H1 (cell line): ENCODE measurements at regions not wholly inside any gene's neighbourhood (a gene's known extent, or its start where the extent isn't known, plus 50 kb on each side); places are given as distances from the start of the nearest gene placed in this dataset.

Experiments used
- CTCF ChIA-PET: fragments of 300-600 bp; sonication (Branson Sonifier 250); formaldehyde crosslinking; loops from one replicate; lab custom pipeline; 2021; ENCODE audit not compliant: partially characterized antibody; lab: Charles Lee
- POLR2A ChIA-PET: fragments of 300-600 bp; sonication (Branson Sonifier 250); formaldehyde crosslinking; loops from one replicate; lab custom pipeline; 2021; ENCODE audit warnings: inconsistent platforms; ENCODE audit not compliant: partially characterized antibody; lab: Charles Lee
- DNase-seq, 2 experiments: peaks; one replicate each; pipeline versions ENCODE4 v3.0.0 to v3.0.0-alpha.2; 2010 to 2022; ENCODE audit warnings: low spot score in 2 of 2, low read depth in 1 of 2, mixed read lengths in 1 of 2
- FAIRE-seq: peaks from 2 replicates; lab custom pipeline; 2011; peaks lifted over from hg19 to GRCh38; lab: Jason Lieb, UNC
- H2AFZ ChIP-seq: 2 replicates; pipeline ENCODE4 v1.8.1; 2012; ENCODE audit warnings: low read length, inconsistent platforms
- H2AK5ac ChIP-seq: 2 replicates; pipeline ENCODE4 v1.6.1; 2013; ENCODE audit warnings: low read depth, low read length
- H2BK120ac ChIP-seq: replicated peaks from 2 replicates; pipeline ENCODE3; 2013; ENCODE audit warnings: low read depth, low read length, inconsistent platforms
- H2BK12ac ChIP-seq: 2 replicates; pipeline ENCODE4 v1.6.1; 2013; ENCODE audit warnings: low read depth, low read length
- H2BK15ac ChIP-seq: 2 replicates; pipeline ENCODE4 v1.6.1; 2013; ENCODE audit warnings: low read length
- H2BK20ac ChIP-seq: 2 replicates; pipeline ENCODE4 v1.6.1; 2013; ENCODE audit warnings: low read length
- H2BK5ac ChIP-seq: 2 replicates; pipeline ENCODE4 v1.6.1; 2013; ENCODE audit warnings: low read depth, low read length
- H3K14ac ChIP-seq: 2 replicates; pipeline ENCODE4 v1.6.1; 2013; ENCODE audit warnings: inconsistent platforms; ENCODE audit not compliant: insufficient read length
- H3K18ac ChIP-seq: 2 replicates; pipeline ENCODE4 v1.6.1; 2013; ENCODE audit warnings: low read length; ENCODE audit errors: extremely low read depth
- H3K23ac ChIP-seq: 2 replicates; pipeline ENCODE4 v1.6.1; 2013; ENCODE audit warnings: inconsistent platforms; ENCODE audit not compliant: insufficient read length
- H3K23me2 ChIP-seq: 2 replicates; pipeline ENCODE4 v1.6.1; 2013; ENCODE audit warnings: low read depth, low read length
- H3K27ac ChIP-seq: 2 replicates; pipeline ENCODE4 v1.6.1; 2011; ENCODE audit warnings: low read depth, low read length, inconsistent platforms
- H3K27me3 ChIP-seq, 4 experiments: replicated peaks in 1 of 4; 1 replicate in 1 of 4; 2 replicates in 3 of 4; pipeline versions ENCODE4 v1.6.1 to v1.8.1; 2011 to 2013; ENCODE audit warnings: low read length in 3 of 4, mild to moderate bottlenecking in 3 of 4, inconsistent platforms in 2 of 4, mixed read lengths in 2 of 4, moderate library complexity in 1 of 4; ENCODE audit not compliant: control insufficient read depth in 3 of 4, insufficient read depth in 3 of 4; ENCODE audit errors: extremely low read depth in 1 of 4
- H3K36me3 ChIP-seq, 4 experiments: 2 replicates each; pipeline versions ENCODE4 v1.6.1 to v1.8.1; 2011 to 2013; ENCODE audit warnings: mild to moderate bottlenecking in 4 of 4, low read length in 3 of 4, moderate library complexity in 2 of 4, control low read depth in 1 of 4, inconsistent platforms in 1 of 4; ENCODE audit not compliant: insufficient read depth in 4 of 4, control insufficient read depth in 2 of 4
- H3K4ac ChIP-seq: replicated peaks from 2 replicates; pipeline ENCODE3; 2013; ENCODE audit warnings: low read length, low read depth, mixed read lengths, inconsistent platforms; ENCODE audit not compliant: insufficient read length
- H3K4me1 ChIP-seq, 4 experiments: replicated peaks in 1 of 4; 1 replicate in 1 of 4; 2 replicates in 3 of 4; pipeline versions ENCODE4 v1.6.1 to v1.8.1; 2011 to 2013; ENCODE audit warnings: low read length in 3 of 4, inconsistent platforms in 2 of 4, mixed read lengths in 1 of 4; ENCODE audit not compliant: insufficient read depth in 4 of 4, control insufficient read depth in 3 of 4
- H3K4me2 ChIP-seq, 2 experiments: 2 replicates each; pipeline versions ENCODE4 v1.6.1 to v1.8.1; 2011 to 2013; ENCODE audit warnings: low read depth in 2 of 2, low read length in 2 of 2, control low read depth in 1 of 2, inconsistent platforms in 1 of 2, mild to moderate bottlenecking in 1 of 2; ENCODE audit not compliant: insufficient read depth in 1 of 2
- H3K4me3 ChIP-seq, 4 experiments: fragments of 200-600, 300-600 bp in 1 of 4; sonication (generic), shearing (Covaris generic), sonication (Bioruptor Twin) in 1 of 4; 2 replicates each; pipeline versions ENCODE4 v1.5.1 to v1.8.1; 2011 to 2016; ENCODE audit warnings: low read length in 4 of 4, low read depth in 3 of 4, control low read depth in 2 of 4, inconsistent platforms in 2 of 4, mild to moderate bottlenecking in 2 of 4, mixed read lengths in 1 of 4, moderate library complexity in 1 of 4; ENCODE audit not compliant: insufficient read depth in 2 of 4; ENCODE audit errors: extremely low read depth in 1 of 4
- H3K56ac ChIP-seq: replicated peaks from 2 replicates; pipeline ENCODE3; 2013; ENCODE audit warnings: low read depth, mild to moderate bottlenecking, mixed read lengths, low read length, inconsistent platforms; ENCODE audit not compliant: insufficient read length
- H3K79me1 ChIP-seq: 2 replicates; pipeline ENCODE4 v1.6.1; 2013; ENCODE audit warnings: low read depth, low read length, control low read depth
- H3K79me2 ChIP-seq, 2 experiments: 2 replicates each; pipeline versions ENCODE4 v1.6.1 to v1.8.1; 2012 to 2013; ENCODE audit warnings: low read length in 2 of 2, mild to moderate bottlenecking in 2 of 2, inconsistent platforms in 1 of 2; ENCODE audit not compliant: insufficient read depth in 2 of 2, control insufficient read depth in 1 of 2
- H3K9ac ChIP-seq, 4 experiments: replicated peaks in 1 of 4; 1 replicate in 1 of 4; 2 replicates in 3 of 4; pipeline versions ENCODE4 v1.6.1 to v1.8.1; 2011 to 2013; ENCODE audit warnings: low read depth in 3 of 4, low read length in 3 of 4, control low read depth in 2 of 4, mild to moderate bottlenecking in 2 of 4, moderate library complexity in 2 of 4, inconsistent platforms in 1 of 4; ENCODE audit errors: extremely low read depth in 1 of 4
- H3K9me3 ChIP-seq, 2 experiments: 2 replicates each; pipeline versions ENCODE4 v1.6.1 to v1.8.1; 2012 to 2013; ENCODE audit warnings: mild to moderate bottlenecking in 2 of 2, moderate library complexity in 2 of 2, control low read depth in 1 of 2, inconsistent platforms in 1 of 2, low read depth in 1 of 2, low read length in 1 of 2, mixed read lengths in 1 of 2; ENCODE audit not compliant: insufficient read depth in 2 of 2
- H4K20me1 ChIP-seq, 2 experiments: replicated peaks in 1 of 2; 2 replicates each; pipeline versions ENCODE3 to v1.8.1; 2011 to 2013; ENCODE audit warnings: inconsistent platforms in 2 of 2, low read length in 2 of 2, mild to moderate bottlenecking in 1 of 2; ENCODE audit not compliant: insufficient read depth in 2 of 2, control insufficient read depth in 1 of 2
- H4K5ac ChIP-seq: 2 replicates; pipeline ENCODE4 v1.6.1; 2013; ENCODE audit warnings: low read length, low read depth, mixed read lengths, inconsistent platforms; ENCODE audit not compliant: insufficient read length
- H4K8ac ChIP-seq: 2 replicates; pipeline ENCODE4 v1.8.0; 2013; ENCODE audit warnings: mild to moderate bottlenecking, moderate library complexity, low read length, inconsistent platforms; ENCODE audit not compliant: insufficient read depth; ENCODE audit errors: extremely low read depth
- H4K91ac ChIP-seq: replicated peaks from 2 replicates; pipeline ENCODE3; 2013; ENCODE audit warnings: low read length, mixed read lengths, inconsistent platforms; ENCODE audit not compliant: insufficient read length
- CHD1 ChIP-seq: IDR thresholded peaks from 2 replicates; pipeline ENCODE4 v1.6.1; 2012; ENCODE audit warnings: low read depth, low read length, improper control_type of control experiment
- JUND ChIP-seq: IDR thresholded peaks from 2 replicates; pipeline ENCODE4 v1.6.1; 2011; ENCODE audit warnings: mild to moderate bottlenecking, improper control_type of control experiment, low read length
- NRF1 ChIP-seq: IDR thresholded peaks from 2 replicates; pipeline ENCODE4 v1.6.1; 2011; ENCODE audit warnings: mild to moderate bottlenecking, low read depth, low read length, improper control_type of control experiment
- WGBS, 2 experiments: shearing (Covaris generic) in 1 of 2; methylation state at CpG; one replicate each; pipeline versions ENCODE4 v1.1.6 to v1.1.7; 2013 to 2015; ENCODE audit warnings: low lambda C conversion rate in 2 of 2, mixed read lengths in 2 of 2, inconsistent platforms in 1 of 2, low coverage in 1 of 2, missing lambda C conversion rate in 1 of 2; ENCODE audit not compliant: insufficient replicate concordance in 2 of 2, insufficient coverage in 1 of 2, insufficient read length in 1 of 2; ENCODE audit errors: extremely low coverage in 1 of 2, missing lambda C conversion rate in 1 of 2; 5-methylcytosine and 5-hydroxymethylcytosine counted together

GRCh38 chr7:121604627-121605316, 208.7 kb upstream of the FAM3C start:
- POLR2A ChIA-PET = no interaction called here
- no peak for TF ChIP-seq JUND
- TF ChIP-seq NRF1 = no peak
- no peak for TF ChIP-seq CHD1

More at GRCh38 chr7:121604627-121605316, 208.7 kb upstream of the FAM3C start:
- Histone ChIP-seq H3K56ac (no peak overlapping the region), H2BK15ac (no peak overlapping the region), H3K27ac (no peak overlapping the region), H3K14ac (no peak overlapping the region), H3K27me3 (no peaks in the 10 kb centered on the region), H3K9ac (no peak overlapping the region), H4K5ac (no peak overlapping the region), H4K91ac (no peak overlapping the region), H2BK120ac (no peak overlapping the region), H3K23ac (no peak overlapping the region), H4K8ac (no peak overlapping the region), H2AFZ (no peak overlapping the region), H3K79me1 (no peaks in the 10 kb centered on the region), H3K18ac (no peak overlapping the region), H3K4me2 (no peak overlapping the region), H3K4me1 (no peaks in the 10 kb centered on the region), H3K36me3 (no peaks in the 10 kb centered on the region), H2BK20ac (no peak overlapping the region), H3K4me3 (no peak overlapping the region), H2AK5ac (no peak overlapping the region), H3K23me2 (no peaks in the 10 kb centered on the region), H3K9me3 (peaks cover 0 to 2% of the 10 kb centered on the region in 2 experiments; a peak in 1 of 4 replicates), H3K79me2 (no peaks in the 10 kb centered on the region), H2BK5ac (no peak overlapping the region), H4K20me1 (no peaks in the 10 kb centered on the region), H3K4ac (no peak overlapping the region), H2BK12ac (no peak overlapping the region)
- DNase-seq (no peak), FAIRE-seq (no peak)
- WGBS, 2 experiments = 98% methylated on average over 2 of the region's 2 CpGs; no CpG with 5 or more reads in 1 of the 2 experiments
- CTCF ChIA-PET = interaction anchor here (0.6 to 2.1 kb wide), 5 partner anchors 8 to 389 kb away, joined by 3 to 11 read pairs (median 5); no protein-coding TSS in a partner anchor
